AG04449 (cell line): ENCODE measurements at regions not wholly inside any gene's neighbourhood (a gene's known extent, or its start where the extent isn't known, plus 50 kb on each side); places are given as distances from the start of the nearest gene placed in this dataset.

Experiments
- CTCF ChIA-PET: fragments of 350-600 bp; formaldehyde crosslinking; extraction: SDS; loops from one replicate; lab custom pipeline; 2021; ENCODE audit warnings: antibody characterized with exemption; lab: Yijun Ruan, JAX
- POLR2A ChIA-PET: fragments of 400-600, 350-600 bp; formaldehyde crosslinking; extraction: SDS; loops from one replicate; lab custom pipeline; 2020; ENCODE audit warnings: antibody characterized with exemption, inconsistent platforms; lab: Yijun Ruan, JAX
- DNase-seq: peaks from one replicate; pipeline ENCODE4 v3.0.0-alpha.2; 2010; ENCODE audit warnings: low read depth, low spot score
- H3K4me3 ChIP-seq: 2 replicates; pipeline ENCODE4 v1.5.1; 2011; ENCODE audit warnings: low read depth, mild to moderate bottlenecking, control low read depth, low read length
- CTCF ChIP-seq: IDR thresholded peaks from one replicate; pipeline ENCODE4 v1.5.1; 2011; ENCODE audit warnings: mild to moderate bottlenecking, moderate library complexity, low read length, control low read depth, inconsistent platforms; ENCODE audit not compliant: insufficient read depth; ENCODE audit errors: missing control alignments

- DNase-seq: no peak
- H3K4me3 ChIP-seq: no peak overlapping the region
- POLR2A ChIA-PET: no interaction called here
- CTCF ChIA-PET: no interaction called here
- no peak for TF ChIP-seq CTCF
Observed at GRCh38 chr4:99715286-99715685, 57.7 kb upstream of the C4orf54 start.

- no peak for DNase-seq
- no peak for TF ChIP-seq CTCF
- CTCF ChIA-PET: no interaction called here
- POLR2A ChIA-PET: no interaction called here
- no peak overlapping the region for H3K4me3 ChIP-seq
Observed at GRCh38 chr4:99714179-99714578, 56.6 kb upstream of the C4orf54 start.

GRCh38 chr4:99712530-99712929 lies 54.9 kb upstream of the C4orf54 start:
- no peak overlapping the region for H3K4me3 ChIP-seq
- TF ChIP-seq CTCF: no peak
- ChIA-PET CTCF (no interaction called here), POLR2A (no interaction called here)
- no peak for DNase-seq

- ChIA-PET CTCF (no interaction called here), POLR2A (no interaction called here)
- TF ChIP-seq CTCF: no peak
- DNase-seq: no peak
- H3K4me3 ChIP-seq: no peak overlapping the region
Observed at GRCh38 chr4:99712099-99712498, 54.5 kb upstream of the C4orf54 start.

- H3K4me3 ChIP-seq: no peak overlapping the region
- POLR2A ChIA-PET: no interaction called here
- no peak for DNase-seq
- CTCF ChIA-PET: no interaction called here
- TF ChIP-seq CTCF: no peak
Observed at GRCh38 chr4:99711657-99712056, 54.0 kb upstream of the C4orf54 start.

- no peak for TF ChIP-seq CTCF
- POLR2A ChIA-PET: no interaction called here
Observed at GRCh38 chr4:99710681-99711345, 53.2 kb upstream of the C4orf54 start.

More at GRCh38 chr4:99710681-99711345, 53.2 kb upstream of the C4orf54 start:
- H3K4me3 ChIP-seq: no peak overlapping the region
- no peak for DNase-seq
- CTCF ChIA-PET: no interaction called here
